Ishikawa (cell line): ENCODE measurements at regions not wholly inside any gene's neighbourhood (a gene's known extent, or its start where the extent isn't known, plus 50 kb on each side); places are given as distances from the start of the nearest gene placed in this dataset.

ENCODE experiments used
- CEBPB ChIP-seq: IDR thresholded peaks from 2 replicates; pipeline ENCODE4 v1.6.1; 2012
- CREB1 ChIP-seq: IDR thresholded peaks from 2 replicates; pipeline ENCODE4 v1.6.1; 2012; ENCODE audit warnings: low read depth
- EGR1 ChIP-seq: IDR thresholded peaks from 2 replicates; pipeline ENCODE4 v1.6.1; 2012
- EP300 ChIP-seq: IDR thresholded peaks from 2 replicates; pipeline ENCODE4 v1.6.1; 2012; ENCODE audit warnings: borderline replicate concordance
- MAX ChIP-seq: IDR thresholded peaks from 2 replicates; pipeline ENCODE4 v1.6.1; 2012
- RAD21 ChIP-seq: IDR thresholded peaks from 2 replicates; pipeline ENCODE4 v1.6.1; 2012; ENCODE audit warnings: low read depth
- TCF12 ChIP-seq: IDR thresholded peaks from 2 replicates; pipeline ENCODE4 v1.6.1; 2012; ENCODE audit warnings: low read depth
- USF1 ChIP-seq: IDR thresholded peaks from 2 replicates; pipeline ENCODE4 v1.6.1; 2012
- YY1 ChIP-seq: IDR thresholded peaks from 2 replicates; pipeline ENCODE4 v1.6.1; 2012; ENCODE audit warnings: low read depth
- ZBTB7A ChIP-seq: IDR thresholded peaks from 2 replicates; pipeline ENCODE4 v1.6.1; 2012; ENCODE audit warnings: low read depth
- TF ChIP-seq, protein P1 (sequence below): IDR thresholded peaks from 2 replicates; pipeline ENCODE4 v1.6.1; 2012; ENCODE audit warnings: low read depth, mild to moderate bottlenecking

- no peak for TF ChIP-seq RAD21
- no peak for TF ChIP-seq EP300
- no peak for TF ChIP-seq YY1
- no peak for TF ChIP-seq CEBPB
- no peak for TF ChIP-seq MAX
- no peak for TF ChIP-seq EGR1
- no peak for TF ChIP-seq TCF12
- TF ChIP-seq ZBTB7A = no peak
- TF ChIP-seq USF1 = no peak
- TF ChIP-seq CREB1 = no peak
- TF ChIP-seq, protein P1, sequence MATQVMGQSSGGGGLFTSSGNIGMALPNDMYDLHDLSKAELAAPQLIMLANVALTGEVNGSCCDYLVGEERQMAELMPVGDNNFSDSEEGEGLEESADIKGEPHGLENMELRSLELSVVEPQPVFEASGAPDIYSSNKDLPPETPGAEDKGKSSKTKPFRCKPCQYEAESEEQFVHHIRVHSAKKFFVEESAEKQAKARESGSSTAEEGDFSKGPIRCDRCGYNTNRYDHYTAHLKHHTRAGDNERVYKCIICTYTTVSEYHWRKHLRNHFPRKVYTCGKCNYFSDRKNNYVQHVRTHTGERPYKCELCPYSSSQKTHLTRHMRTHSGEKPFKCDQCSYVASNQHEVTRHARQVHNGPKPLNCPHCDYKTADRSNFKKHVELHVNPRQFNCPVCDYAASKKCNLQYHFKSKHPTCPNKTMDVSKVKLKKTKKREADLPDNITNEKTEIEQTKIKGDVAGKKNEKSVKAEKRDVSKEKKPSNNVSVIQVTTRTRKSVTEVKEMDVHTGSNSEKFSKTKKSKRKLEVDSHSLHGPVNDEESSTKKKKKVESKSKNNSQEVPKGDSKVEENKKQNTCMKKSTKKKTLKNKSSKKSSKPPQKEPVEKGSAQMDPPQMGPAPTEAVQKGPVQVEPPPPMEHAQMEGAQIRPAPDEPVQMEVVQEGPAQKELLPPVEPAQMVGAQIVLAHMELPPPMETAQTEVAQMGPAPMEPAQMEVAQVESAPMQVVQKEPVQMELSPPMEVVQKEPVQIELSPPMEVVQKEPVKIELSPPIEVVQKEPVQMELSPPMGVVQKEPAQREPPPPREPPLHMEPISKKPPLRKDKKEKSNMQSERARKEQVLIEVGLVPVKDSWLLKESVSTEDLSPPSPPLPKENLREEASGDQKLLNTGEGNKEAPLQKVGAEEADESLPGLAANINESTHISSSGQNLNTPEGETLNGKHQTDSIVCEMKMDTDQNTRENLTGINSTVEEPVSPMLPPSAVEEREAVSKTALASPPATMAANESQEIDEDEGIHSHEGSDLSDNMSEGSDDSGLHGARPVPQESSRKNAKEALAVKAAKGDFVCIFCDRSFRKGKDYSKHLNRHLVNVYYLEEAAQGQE = no peak
Observed at GRCh38 chr3:159924411-159924810, 64.2 kb upstream of the IL12A start.
